ENCODE measurements at regions not wholly inside any gene's neighbourhood (a gene's known extent, or its start where the extent isn't known, plus 50 kb on each side); places are given as distances from the start of the nearest gene placed in this dataset.
"Not testable (repeated sequence)": the region's sequence is repeated elsewhere in the genome, so short reads cannot be mapped to it uniquely, and the experiment has no call there.

- DNase-seq (ENCODE audit: low read depth), result no peak
Observed at GRCh38 chr1:232322162-232322734, 307.7 kb downstream of the SIPA1L2 start.

- no peak for DNase-seq (ENCODE audit: low read depth)
Observed at GRCh38 chr1:232319518-232320210, 310.3 kb downstream of the SIPA1L2 start.

DNA sequence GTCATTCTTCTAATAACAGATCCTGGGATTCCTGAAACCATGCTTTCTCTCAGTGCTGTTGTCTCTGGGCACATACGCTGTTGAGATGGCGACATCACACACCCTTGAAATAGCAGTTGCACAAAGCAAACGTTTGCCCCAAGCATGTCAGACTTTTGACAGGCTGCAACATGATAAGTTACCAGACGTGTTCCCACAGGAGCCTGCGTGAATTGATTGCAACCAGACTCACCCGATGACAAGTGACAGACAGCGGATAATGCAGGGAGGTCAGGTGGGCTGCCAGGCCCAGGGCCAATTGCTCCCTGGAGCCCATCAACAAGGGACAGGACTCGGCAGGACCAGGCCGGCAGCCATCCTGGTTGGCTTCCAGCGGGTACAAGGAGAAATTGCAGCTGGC, 310.9 kb downstream of the SIPA1L2 start:
- no peak for DNase-seq (ENCODE audit: low read depth)

GRCh38 chr1:232318143-232318542, 311.8 kb downstream of the SIPA1L2 start:
- no peak for DNase-seq (ENCODE audit: low read depth)

DNA sequence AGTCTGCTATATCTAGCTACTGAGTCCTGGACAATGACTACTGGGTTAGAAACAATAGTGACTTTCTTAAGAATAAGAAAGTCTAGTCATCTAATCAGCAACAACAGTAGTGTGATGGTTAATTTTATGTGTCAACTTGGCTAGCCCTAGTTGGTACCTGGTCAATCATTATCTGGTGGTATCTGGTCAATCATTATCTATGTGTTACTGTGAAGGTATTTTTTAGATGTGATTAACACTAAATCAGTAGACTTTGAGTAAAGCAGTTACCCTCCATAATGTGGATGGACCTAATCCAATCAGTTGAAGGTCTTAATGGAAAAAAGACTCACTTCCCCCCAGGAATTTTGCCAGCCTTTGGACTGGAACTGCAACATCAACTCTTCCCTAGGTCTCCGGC, 312.6 kb downstream of the SIPA1L2 start:
- DNase-seq (ENCODE audit: low read depth), result no peak

DNA sequence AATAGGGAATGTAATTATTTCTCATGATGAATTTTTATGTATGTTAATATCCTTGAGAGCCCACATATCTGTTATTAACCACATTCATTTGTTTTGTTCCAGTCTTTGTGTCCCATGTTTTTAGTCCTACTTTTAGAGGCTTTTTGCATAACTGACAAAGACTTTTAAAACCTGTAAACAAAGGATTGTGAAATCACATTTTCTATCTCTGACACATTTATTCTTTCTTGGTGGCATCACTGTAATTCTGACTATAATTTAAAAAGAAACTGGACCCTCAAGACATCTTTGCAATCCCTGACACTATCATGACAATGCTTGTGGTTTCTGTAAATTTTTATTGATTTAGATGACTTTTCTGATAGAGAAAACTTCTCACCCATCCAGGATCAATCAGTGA, 313.1 kb downstream of the SIPA1L2 start:
- no peak for DNase-seq (ENCODE audit: low read depth)

- DNase-seq (ENCODE audit: low read depth), result not testable (repeated sequence)
Observed at GRCh38 chr1:232313876-232314275, 316.1 kb downstream of the SIPA1L2 start.

DNA sequence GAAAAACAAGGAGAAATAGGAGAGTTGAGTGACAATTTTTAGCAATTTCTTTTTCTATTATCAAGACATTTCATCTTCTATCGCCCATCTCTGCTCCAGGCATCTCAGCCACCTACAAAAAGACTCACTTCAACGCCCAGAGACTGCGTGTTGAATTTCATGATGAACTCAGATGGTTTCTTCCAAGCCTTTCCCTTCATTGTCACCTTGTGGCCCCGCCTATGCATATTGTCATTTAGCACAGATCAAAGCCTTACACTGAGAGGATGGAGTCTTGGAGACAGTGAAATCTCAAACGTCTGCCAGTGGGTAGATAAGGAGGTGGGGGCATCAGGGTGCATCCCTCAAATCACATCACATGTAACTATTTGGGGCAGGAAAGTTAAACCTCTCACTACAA, 319.4 kb downstream of the SIPA1L2 start:
- no peak for DNase-seq (ENCODE audit: low read depth)

DNA sequence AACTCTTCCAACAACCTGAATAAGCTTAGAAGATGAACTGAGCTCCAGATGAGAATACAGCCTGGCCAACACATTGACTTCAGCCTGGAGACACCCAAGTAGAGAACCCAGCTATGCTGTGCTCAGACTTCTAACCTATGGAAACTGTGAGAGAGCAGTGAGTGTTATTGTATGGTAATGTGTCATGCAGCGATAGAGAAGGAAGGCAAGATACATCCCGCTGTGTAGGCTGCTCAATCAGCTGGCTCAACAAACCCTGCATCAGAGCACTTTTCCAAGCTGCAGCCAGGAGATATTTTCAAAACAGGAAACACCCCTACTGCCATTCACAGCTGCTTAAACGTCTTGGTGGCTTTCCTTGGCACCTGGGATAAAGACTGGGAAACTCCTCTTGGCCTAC, 321.3 kb downstream of the SIPA1L2 start:
- DNase-seq (ENCODE audit: low read depth), result no peak

DNA sequence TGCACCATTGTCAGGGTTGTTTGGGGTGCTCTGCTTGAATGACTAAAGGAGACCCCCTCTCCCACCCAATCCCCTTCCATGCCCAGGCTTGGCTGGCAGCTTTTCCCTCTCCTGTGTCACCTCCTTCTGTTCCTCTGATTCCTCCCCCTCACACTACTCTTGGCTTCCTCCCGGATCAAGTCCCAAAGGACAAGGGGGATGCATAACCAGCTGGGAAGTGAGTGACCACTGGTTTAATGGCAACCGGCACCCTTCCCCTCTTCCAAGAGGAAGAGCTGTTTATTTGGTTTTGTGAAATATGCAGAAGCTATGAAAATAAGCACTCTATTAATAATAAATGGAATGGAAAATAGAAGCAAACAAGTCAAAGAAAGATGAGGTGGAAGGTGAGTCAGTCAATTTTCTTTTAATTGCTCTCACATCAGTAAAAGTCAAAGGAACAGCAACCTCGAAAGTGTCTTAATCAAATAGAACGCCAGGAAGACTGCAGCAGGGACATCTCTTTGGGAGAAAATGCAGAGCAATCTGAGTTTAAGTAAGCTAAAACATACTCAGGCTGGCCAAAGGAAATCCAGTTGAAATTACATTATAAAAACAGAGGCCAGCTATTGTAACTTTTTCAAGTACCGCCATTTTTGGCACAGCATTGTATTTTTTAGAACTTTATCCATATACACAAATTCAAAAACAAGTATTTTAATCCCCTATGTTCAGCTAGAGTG, 322.5 kb downstream of the SIPA1L2 start:
- no peak for DNase-seq (ENCODE audit: low read depth)

DNA sequence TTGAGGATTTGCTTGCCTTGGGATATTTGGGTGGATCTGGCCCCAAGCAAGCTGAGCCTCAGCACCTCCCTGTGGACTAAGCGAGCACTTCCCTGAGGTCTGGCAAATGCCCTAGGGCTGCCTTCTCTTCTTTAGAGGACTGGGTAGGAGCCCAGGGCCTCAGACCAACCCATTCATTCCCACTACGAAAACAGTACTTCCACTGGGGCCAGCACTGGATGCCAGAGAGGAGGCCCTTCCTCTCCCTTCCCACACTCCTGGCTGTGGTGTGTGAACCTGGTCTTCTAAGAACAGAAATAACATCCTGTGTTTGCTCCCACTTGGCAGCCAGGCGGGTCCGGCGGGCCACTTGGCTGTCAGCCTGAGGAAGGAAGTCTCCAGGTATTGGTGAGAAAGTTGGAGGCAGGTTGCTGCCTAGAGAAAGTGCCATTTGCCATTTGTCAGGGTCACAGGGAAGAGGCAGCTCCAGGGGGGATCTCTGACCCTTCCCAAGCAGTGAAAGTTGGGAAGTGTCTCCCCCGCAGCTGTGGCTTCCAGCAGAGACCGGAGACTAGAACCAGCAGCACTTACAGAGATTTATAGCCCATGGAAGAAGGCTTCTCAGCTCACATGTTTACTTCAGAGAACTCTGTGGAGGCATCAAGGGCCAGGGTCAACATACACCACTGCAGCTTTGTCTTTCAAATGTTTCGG, 323.5 kb downstream of the SIPA1L2 start:
- DNase-seq (ENCODE audit: low read depth), result no peak

DNA sequence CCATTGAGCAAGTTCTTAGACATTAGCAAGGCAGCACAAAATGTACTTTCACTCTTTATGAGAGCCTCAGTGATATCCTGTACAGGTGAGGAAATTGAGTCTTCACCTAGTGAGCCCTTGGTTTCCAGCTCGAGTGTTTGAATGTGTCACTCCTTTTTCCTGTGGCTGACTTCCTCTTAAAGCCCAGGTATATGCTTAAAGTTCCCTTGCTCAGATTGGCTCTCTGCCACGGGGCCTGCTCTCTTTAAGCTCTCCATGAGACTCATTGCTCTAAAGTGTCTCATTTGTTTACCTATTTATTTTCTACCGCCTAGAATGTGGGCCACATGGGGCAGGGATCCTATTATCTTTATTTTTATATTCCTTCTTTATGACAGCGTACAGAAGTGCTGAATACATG, 324.9 kb downstream of the SIPA1L2 start:
- no peak for DNase-seq (ENCODE audit: low read depth)

DNA sequence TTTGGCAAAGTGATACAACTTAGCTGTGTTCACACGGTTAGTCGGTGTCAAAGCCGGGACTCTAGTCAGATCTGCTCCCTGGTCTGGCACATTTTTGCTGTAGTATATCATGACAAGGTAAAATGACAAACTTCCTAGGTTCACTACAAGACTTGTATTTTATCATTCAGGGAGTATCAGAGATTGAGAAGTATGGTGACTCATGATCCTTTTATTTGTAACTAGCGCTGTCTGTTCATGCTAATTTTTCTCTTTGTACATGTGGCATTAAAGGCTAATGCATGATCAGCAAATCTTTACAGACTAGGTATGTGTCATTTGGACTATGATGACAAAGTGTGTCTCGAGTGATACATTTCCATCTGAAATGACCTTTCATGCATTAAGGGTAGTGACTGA, 326.7 kb downstream of the SIPA1L2 start:
- DNase-seq (ENCODE audit: low read depth), result no peak

- DNase-seq (ENCODE audit: low read depth), result peak; percentile 33
Observed at GRCh38 chr1:232302376-232303221, 327.3 kb downstream of the SIPA1L2 start.

- DNase-seq (ENCODE audit: low read depth), result no peak
Observed at GRCh38 chr1:232301246-232301645, 328.7 kb downstream of the SIPA1L2 start.

- DNase-seq (ENCODE audit: low read depth), result no peak
Observed at GRCh38 chr1:232300466-232300865, 329.5 kb downstream of the SIPA1L2 start.

DNA sequence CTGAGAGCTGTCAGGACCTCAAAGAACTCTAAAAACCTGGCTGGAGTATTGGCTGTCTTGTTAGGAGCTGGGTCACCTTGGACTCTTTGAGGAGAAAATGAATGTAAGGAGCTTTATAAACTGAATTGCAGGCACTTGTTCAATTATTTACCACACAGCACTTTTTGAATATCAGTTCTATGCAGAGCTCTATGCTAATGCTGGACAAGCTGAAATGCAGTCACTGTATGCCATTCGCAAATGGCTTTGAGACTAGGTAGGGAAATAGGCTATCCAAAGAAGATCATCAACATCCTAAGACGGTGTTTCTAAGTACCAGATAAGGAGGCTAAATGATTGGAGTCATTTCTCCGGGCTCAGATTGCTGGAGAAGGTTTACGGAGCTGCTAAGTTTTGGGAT, 333.5 kb downstream of the SIPA1L2 start:
- DNase-seq (ENCODE audit: low read depth), result no peak

DNA sequence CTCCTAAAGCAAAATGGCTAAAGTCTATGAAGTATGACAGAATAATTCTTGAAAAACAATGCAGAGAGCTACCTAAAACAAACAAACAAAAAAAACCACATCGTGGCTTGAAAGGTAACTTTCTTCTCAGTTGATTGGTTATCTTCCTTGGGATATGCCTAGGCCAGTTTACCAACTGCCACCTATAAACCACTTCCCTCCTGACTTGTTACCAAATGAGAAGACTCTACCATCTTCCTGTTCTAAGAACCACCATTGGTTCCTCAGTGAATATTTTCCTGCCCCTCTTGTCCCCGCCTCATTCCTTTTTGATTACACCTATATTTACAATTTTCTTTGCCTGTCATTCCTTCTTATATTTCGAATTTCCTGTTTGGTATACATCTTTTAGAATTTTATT, 336.6 kb downstream of the SIPA1L2 start:
- DNase-seq (ENCODE audit: low read depth), result no peak

DNA sequence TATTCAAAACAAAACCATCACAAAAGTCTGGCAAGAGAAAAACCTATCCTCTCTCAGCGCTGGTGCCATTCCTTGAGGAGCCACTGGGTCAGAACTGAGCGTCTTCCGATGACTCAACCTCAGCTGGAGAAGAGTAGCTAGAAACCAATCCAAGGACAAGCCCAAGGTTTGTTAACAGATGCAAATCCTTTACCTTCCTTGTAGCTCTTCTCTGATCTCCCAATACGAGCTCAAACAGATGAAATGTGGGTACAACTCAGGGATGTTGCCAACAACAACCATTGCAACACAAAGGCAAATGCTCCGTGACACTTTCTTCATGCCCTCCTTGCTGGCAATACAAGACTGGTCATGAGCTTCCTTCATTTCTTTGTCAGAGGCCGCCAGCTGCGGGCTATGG, 337.1 kb downstream of the SIPA1L2 start:
- DNase-seq (ENCODE audit: low read depth), result no peak

GRCh38 chr1:232292239-232292638, 337.7 kb downstream of the SIPA1L2 start:
- DNase-seq (ENCODE audit: low read depth), result no peak

GRCh38 chr1:232291681-232292080, 338.3 kb downstream of the SIPA1L2 start:
- DNase-seq (ENCODE audit: low read depth), result no peak

Data from myocyte (in vitro differentiated cells).